ENCODE measurements at regions not wholly inside any gene's neighbourhood (a gene's known extent, or its start where the extent isn't known, plus 50 kb on each side); places are given as distances from the start of the nearest gene placed in this dataset.

- DNase-seq: no peak
Observed at GRCh38 chr4:180635281-180635680, 1607.9 kb upstream of the TENM3 start.

- no peak for DNase-seq
Observed at GRCh38 chr4:180636696-180637404, 1606.4 kb upstream of the TENM3 start.

GRCh38 chr4:180637616-180638015 lies 1605.6 kb upstream of the TENM3 start:
- no peak for DNase-seq

- no peak for DNase-seq
Observed at GRCh38 chr4:180640193-180640592, 1603.0 kb upstream of the TENM3 start.

GRCh38 chr4:180641495-180641894 lies 1601.7 kb upstream of the TENM3 start:
- DNase-seq: peak in 1 of 3 experiments; percentile 18

- DNase-seq: no peak
Observed at GRCh38 chr4:180642732-180643131, 1600.5 kb upstream of the TENM3 start.

GRCh38 chr4:180650273-180650672 lies 1592.9 kb upstream of the TENM3 start:
- no peak for DNase-seq

GRCh38 chr4:180652533-180652932 lies 1590.7 kb upstream of the TENM3 start:
- DNase-seq: no peak

GRCh38 chr4:180655886-180656285 lies 1587.3 kb upstream of the TENM3 start:
- no peak for DNase-seq

- no peak for DNase-seq
Observed at GRCh38 chr4:180657881-180658280, 1585.3 kb upstream of the TENM3 start.

GRCh38 chr4:180664766-180665368 lies 1578.3 kb upstream of the TENM3 start:
- DNase-seq: peak; percentile 77 to 96 (median 83)

GRCh38 chr4:180665481-180665880 lies 1577.7 kb upstream of the TENM3 start:
- peak in 1 of 3 experiments; percentile 62 for DNase-seq

GRCh38 chr4:180665994-180666824 lies 1577.0 kb upstream of the TENM3 start:
- DNase-seq: peak; percentile 41 to 88 (median 60)

- no peak for DNase-seq
Observed at GRCh38 chr4:180668732-180669131, 1574.5 kb upstream of the TENM3 start.

- DNase-seq: no peak
Observed at GRCh38 chr4:180669680-180670079, 1573.5 kb upstream of the TENM3 start.

GRCh38 chr4:180674619-180675358 lies 1568.4 kb upstream of the TENM3 start:
- DNase-seq: peak in 2 of 3 experiments; percentile 74 to 91

- DNase-seq: peak in 2 of 3 experiments; percentile 74 to 91
Observed at GRCh38 chr4:180675359-180675650, 1567.9 kb upstream of the TENM3 start.

- DNase-seq: peak in 2 of 3 experiments; percentile 21 to 76
Observed at GRCh38 chr4:180680305-180680704, 1562.9 kb upstream of the TENM3 start.

- no peak for DNase-seq
Observed at GRCh38 chr4:180682776-180683175, 1560.4 kb upstream of the TENM3 start.

- DNase-seq: no peak
Observed at GRCh38 chr4:180683186-180683585, 1560.0 kb upstream of the TENM3 start.

- DNase-seq: peak in 1 of 3 experiments; percentile 8
Observed at GRCh38 chr4:180688480-180688879, 1554.7 kb upstream of the TENM3 start.

- no peak for DNase-seq
Observed at GRCh38 chr4:180694875-180695274, 1548.3 kb upstream of the TENM3 start.

GRCh38 chr4:180695851-180696250 lies 1547.4 kb upstream of the TENM3 start:
- peak in 1 of 3 experiments; percentile 30 for DNase-seq
